ENCODE measurements at regions not wholly inside any gene's neighbourhood (a gene's known extent, or its start where the extent isn't known, plus 50 kb on each side); places are given as distances from the start of the nearest gene placed in this dataset.

DNA sequence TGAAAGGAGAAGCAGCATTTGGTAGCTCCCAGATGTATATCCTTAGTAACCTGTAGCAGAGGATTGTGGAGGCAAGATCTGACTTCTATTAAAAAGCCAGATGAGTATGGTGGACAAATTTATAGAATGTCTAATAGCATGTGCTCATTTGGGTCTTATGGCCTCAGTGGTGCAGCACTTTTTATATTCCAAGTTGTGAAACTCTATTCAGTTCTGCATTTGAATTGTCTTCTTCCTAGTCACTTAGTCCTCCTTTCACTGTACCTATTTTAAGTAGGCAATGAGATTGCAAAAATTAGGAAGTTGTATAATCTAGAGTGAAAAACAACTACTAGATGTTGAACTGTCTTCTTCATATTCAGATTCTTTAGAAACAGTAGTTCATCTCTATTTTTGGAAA is 412.5 kb upstream of the PCDH9 start:
- H3K27ac ChIP-seq (ENCODE audit: low read length): no peak overlapping the region
- no peak overlapping the region for H3K9ac ChIP-seq (ENCODE audit: low read length)
- no peak overlapping the region for H3K4me2 ChIP-seq (ENCODE audit: low read length)
- no peaks in the 10 kb centered on the region for H3K9me3 ChIP-seq (ENCODE audit: low read length)
- H3K27me3 ChIP-seq (ENCODE audit: low read length): no peaks in the 10 kb centered on the region
- no peaks in the 10 kb centered on the region for H3F3A ChIP-seq (ENCODE audit: low read length, unreplicated experiment)
- no peaks in the 10 kb centered on the region for H3K4me1 ChIP-seq (ENCODE audit: insufficient read depth, low read length)
- no peak for ATAC-seq
- H3K79me2 ChIP-seq (ENCODE audit: low read length): no peaks in the 10 kb centered on the region
- intact Hi-C loops (cut with micrococcal nuclease): no loop called here
- no peaks in the 10 kb centered on the region for H4K20me1 ChIP-seq (ENCODE audit: low read length)
- H3K36me3 ChIP-seq (ENCODE audit: low read depth, low read length): no peaks in the 10 kb centered on the region
- H3K9me2 ChIP-seq (replicated peaks; ENCODE audit: low read length): no peaks in the 10 kb centered on the region
- H3K4me3 ChIP-seq (ENCODE audit: low read length): no peak overlapping the region
- BruUV-seq (replicated peaks): no TSS peak
- H2AFZ ChIP-seq (ENCODE audit: low read length): no peak overlapping the region
- TF ChIP-seq, protein P1, sequence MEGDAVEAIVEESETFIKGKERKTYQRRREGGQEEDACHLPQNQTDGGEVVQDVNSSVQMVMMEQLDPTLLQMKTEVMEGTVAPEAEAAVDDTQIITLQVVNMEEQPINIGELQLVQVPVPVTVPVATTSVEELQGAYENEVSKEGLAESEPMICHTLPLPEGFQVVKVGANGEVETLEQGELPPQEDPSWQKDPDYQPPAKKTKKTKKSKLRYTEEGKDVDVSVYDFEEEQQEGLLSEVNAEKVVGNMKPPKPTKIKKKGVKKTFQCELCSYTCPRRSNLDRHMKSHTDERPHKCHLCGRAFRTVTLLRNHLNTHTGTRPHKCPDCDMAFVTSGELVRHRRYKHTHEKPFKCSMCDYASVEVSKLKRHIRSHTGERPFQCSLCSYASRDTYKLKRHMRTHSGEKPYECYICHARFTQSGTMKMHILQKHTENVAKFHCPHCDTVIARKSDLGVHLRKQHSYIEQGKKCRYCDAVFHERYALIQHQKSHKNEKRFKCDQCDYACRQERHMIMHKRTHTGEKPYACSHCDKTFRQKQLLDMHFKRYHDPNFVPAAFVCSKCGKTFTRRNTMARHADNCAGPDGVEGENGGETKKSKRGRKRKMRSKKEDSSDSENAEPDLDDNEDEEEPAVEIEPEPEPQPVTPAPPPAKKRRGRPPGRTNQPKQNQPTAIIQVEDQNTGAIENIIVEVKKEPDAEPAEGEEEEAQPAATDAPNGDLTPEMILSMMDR (conservative IDR thresholded peaks at IDR 0.05; ENCODE audit: low read depth, low read length): no peak
- TF ChIP-seq EZH2phosphoT487 (IDR thresholded peaks at IDR 0.05; ENCODE audit: borderline replicate concordance, low read length) (no peak), EZH2 (IDR thresholded peaks at IDR 0.05; ENCODE audit: low read length, unreplicated experiment) (no peak)
- CTCF ChIA-PET: no interaction called here
- POLR2A ChIA-PET (ENCODE audit: unreplicated experiment): no interaction called here
- DNase-seq: no peak

DNA sequence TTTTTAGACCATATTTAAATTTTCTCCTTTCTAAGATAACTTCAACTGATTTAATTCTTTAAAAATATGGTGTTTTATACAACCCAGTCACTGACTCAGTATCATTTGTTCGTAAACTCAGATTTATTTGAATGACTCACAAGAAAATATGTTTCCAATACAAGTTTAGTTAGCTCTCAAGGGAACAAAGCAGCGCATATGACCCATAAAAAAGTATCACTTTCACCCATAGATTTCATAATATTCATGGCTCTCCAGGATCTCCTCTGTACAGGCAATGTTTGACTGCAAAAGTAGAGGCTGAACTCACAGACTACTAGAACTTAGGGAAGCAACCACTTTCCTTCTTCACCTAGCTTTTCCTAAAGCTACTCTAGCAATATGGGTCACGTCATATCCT is 405.6 kb upstream of the PCDH9 start:
- Histone ChIP-seq H3K9me2 (replicated peaks; ENCODE audit: low read length) (no peaks in the 10 kb centered on the region), H3F3A (ENCODE audit: low read length, unreplicated experiment) (no peaks in the 10 kb centered on the region), H3K9ac (ENCODE audit: low read length) (no peak overlapping the region), H3K9me3 (ENCODE audit: low read length) (no peaks in the 10 kb centered on the region), H2AFZ (ENCODE audit: low read length) (no peak overlapping the region), H3K27ac (ENCODE audit: low read length) (0 out of 2 replicates have a peak overlapping the region, but pooled peaks have one; percentile 25), H3K27me3 (ENCODE audit: low read length) (no peaks in the 10 kb centered on the region), H3K4me2 (ENCODE audit: low read length) (no peak overlapping the region), H3K4me3 (ENCODE audit: low read length) (no peak overlapping the region), H3K4me1 (ENCODE audit: insufficient read depth, low read length) (no peaks in the 10 kb centered on the region), H4K20me1 (ENCODE audit: low read length) (no peaks in the 10 kb centered on the region), H3K36me3 (ENCODE audit: low read depth, low read length) (no peaks in the 10 kb centered on the region), H3K79me2 (ENCODE audit: low read length) (no peaks in the 10 kb centered on the region)
- ChIA-PET CTCF (no interaction called here), POLR2A (ENCODE audit: unreplicated experiment) (no interaction called here)
- peak; percentile 61 for ATAC-seq
- DNase-seq: peak; percentile 44
- TF ChIP-seq, protein P1 (conservative IDR thresholded peaks at IDR 0.05; ENCODE audit: low read depth, low read length): no peak
- TF ChIP-seq EZH2 (IDR thresholded peaks at IDR 0.05; ENCODE audit: low read length, unreplicated experiment) (no peak), EZH2phosphoT487 (IDR thresholded peaks at IDR 0.05; ENCODE audit: borderline replicate concordance, low read length) (no peak)
- intact Hi-C loops (cut with micrococcal nuclease): no loop called here
- no TSS peak for BruUV-seq (replicated peaks)

DNA sequence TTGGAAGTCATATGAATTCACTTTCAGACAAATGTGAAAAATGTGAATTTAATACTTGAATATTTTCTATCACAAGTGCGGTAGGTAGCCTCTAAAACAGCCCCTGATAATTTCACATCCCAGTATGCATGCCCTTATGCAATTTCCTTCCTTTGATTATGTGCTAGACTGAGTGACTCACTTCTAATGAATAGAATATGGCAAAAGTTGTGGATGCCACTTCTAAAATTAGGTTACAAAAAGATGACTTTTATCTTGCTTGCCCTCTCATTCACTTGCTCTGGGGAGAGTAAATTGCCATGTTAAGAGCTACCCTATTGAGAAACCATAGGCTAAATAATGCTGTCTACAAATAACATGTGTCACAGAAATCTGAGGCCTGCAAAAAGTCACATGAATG is 402.5 kb upstream of the PCDH9 start:
- Histone ChIP-seq H3F3A (ENCODE audit: low read length, unreplicated experiment) (no peaks in the 10 kb centered on the region), H3K9me2 (replicated peaks; ENCODE audit: low read length) (no peaks in the 10 kb centered on the region), H3K9ac (ENCODE audit: low read length) (no peak overlapping the region), H3K4me2 (ENCODE audit: low read length) (no peak overlapping the region), H3K27ac (ENCODE audit: low read length) (no peak overlapping the region), H3K4me1 (ENCODE audit: insufficient read depth, low read length) (no peaks in the 10 kb centered on the region), H4K20me1 (ENCODE audit: low read length) (no peaks in the 10 kb centered on the region), H3K4me3 (ENCODE audit: low read length) (no peak overlapping the region), H3K36me3 (ENCODE audit: low read depth, low read length) (no peaks in the 10 kb centered on the region), H3K27me3 (ENCODE audit: low read length) (no peaks in the 10 kb centered on the region), H3K9me3 (ENCODE audit: low read length) (no peaks in the 10 kb centered on the region), H2AFZ (ENCODE audit: low read length) (no peak overlapping the region), H3K79me2 (ENCODE audit: low read length) (no peaks in the 10 kb centered on the region)
- intact Hi-C loops (cut with micrococcal nuclease): no loop called here
- ChIA-PET POLR2A (ENCODE audit: unreplicated experiment) (no interaction called here), CTCF (no interaction called here)
- DNase-seq (no peak), ATAC-seq (no peak)
- no TSS peak for BruUV-seq (replicated peaks)
- TF ChIP-seq, protein P1 (conservative IDR thresholded peaks at IDR 0.05; ENCODE audit: low read depth, low read length): no peak
- TF ChIP-seq EZH2 (IDR thresholded peaks at IDR 0.05; ENCODE audit: low read length, unreplicated experiment): no peak

Data from PC-3 (cell line).